ENCODE measurements at regions not wholly inside any gene's neighbourhood (a gene's known extent, or its start where the extent isn't known, plus 50 kb on each side); places are given as distances from the start of the nearest gene placed in this dataset.
"Not testable (repeated sequence)": the region's sequence is repeated elsewhere in the genome, so short reads cannot be mapped to it uniquely, and the experiment has no call there.

DNA sequence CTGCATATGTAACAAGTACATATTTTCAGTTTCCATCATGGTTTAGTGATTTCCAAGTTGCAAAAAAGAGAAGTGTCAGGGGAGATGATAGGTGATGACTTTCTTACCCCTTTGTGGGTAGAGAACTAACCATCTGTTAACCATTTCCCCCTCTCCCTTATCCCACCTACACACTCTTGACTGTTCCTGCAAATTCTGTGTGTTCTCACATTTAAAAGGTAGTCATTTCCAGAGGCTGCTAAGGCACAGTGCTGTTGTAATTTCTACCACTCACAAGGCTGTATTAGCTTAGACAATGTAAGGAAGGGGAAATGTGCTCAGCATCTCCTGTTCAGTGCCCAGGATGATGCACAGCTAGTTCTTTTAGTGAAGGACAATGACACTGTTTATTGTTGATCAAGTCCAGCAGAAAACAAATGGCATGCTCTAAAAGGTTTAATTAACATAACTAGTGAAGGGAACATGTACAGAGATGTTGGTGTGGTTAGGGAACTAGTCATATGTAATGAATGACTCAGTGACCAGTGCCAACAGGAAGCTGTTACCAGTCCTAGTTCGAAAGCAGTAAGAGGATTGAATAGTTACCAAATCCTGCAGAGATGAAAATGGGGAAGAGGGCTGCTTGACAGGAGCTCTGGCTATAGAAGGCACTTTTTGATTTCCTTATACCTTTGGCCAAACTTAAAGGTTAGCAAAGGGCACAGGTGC is 165.1 kb downstream of the PLK2 start:
- DNase-seq: no peak

DNA sequence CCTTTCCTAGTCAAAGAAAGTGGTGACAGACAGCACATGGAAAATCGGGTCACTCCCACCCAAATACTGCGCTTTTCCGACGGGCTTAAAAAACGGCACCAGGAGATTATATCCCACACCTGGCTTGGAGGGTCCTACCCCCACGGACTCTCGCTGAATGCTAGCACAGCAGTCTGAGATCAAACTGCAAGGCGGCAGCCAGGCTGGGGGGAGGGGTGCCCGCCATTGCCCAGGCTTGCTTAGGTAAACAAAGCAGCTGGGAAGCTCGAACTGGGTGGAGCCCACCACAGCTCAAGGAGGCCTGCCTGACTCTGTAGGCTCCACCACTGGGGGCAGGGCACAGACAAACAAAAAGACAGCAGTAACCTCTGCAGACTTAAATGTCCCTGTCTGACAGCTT is 171.6 kb downstream of the PLK2 start:
- not testable (repeated sequence) for DNase-seq

DNA sequence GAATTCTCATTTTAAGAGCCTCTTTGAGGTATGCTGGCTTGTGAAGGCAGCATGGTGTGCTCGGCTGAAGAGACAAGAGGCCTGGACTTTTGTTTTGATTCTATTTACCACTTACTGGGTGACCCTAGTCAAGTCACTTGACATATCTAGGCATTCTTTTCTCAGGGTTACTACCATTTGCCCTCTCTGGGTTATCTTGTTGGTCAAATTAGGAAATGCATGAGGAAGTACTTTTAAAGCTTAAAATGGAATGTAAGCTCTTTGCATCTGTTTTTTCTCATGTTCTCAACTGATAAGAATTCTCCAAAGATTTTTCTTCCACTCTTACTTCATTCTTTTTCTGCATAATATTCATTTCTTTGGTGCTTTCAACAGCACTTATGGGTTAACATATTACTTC is 173.1 kb downstream of the PLK2 start:
- no peak for DNase-seq

DNA sequence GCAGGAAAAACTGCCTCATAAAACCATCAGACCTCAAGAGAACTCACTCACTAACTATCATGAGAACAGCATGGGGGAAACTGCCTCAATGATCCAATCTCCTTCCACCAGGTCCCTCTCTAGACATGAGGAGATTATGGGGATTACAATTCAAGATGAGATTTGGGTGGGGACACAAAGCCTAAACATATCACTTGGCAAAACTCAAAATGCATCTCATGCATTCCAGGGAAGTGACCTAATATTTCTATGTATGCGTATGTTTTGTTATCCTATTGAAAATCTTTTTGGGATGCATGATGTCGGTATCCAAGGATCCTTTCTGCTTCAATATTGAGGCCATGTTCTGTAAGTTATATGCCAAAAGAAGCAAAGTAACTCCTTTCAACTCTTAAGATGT is 174.0 kb downstream of the PLK2 start:
- DNase-seq: no peak

DNA sequence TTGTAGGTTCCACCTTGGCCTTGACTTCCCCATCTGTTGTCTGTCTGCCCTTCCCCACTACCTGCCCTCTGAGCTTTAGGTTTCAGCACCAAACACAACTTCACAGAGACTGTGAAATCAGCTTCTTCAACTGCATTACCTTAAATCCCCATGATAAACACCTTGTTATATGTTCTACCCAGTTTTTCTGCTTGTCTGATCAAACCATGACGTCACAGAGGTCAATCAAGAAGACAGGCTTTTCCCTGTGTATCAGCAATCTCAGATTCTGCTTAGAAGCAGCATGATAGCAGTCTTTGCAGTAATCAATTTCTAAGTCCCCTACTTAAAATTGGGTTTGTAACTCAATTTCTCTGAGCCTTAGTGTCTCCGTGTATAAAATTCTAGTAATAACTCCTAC is 175.0 kb downstream of the PLK2 start:
- no peak for DNase-seq

DNA sequence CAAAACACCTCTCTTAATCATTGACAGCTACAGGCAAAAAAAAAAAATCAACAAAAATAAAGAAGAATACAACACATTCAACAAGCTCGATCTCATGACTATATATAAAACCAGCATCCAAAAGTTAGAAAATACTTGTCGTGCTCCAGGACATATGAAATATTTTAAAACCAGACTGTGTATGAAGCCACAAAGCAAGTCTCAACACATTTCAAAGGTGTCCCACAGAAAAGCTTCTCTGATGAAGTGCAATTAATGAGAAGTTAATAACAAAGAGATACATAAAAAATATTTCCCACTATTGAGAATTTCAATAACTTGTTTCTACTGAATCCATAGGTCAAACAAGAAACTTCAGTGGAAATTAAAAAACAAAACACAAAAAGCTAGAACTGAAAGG is 178.7 kb downstream of the PLK2 start:
- DNase-seq: no peak

DNA sequence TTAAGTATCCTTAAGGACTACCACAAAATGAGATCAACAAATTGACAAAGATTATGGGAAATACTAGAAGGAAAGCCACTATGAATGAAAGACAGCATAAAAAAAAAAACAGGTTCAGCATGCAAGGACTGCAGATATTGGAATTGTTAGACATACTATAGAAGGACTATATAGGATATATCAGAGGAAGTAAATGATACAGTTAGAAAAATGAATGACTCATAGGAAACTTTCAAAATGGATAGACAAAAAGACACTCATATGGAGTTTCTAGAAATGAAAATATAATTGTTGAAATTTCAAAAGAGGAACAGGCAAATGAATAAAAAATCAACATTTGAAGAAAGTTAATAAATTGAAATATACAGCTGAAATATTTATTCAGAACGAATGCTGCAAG is 180.6 kb downstream of the PLK2 start:
- DNase-seq: no peak

DNA sequence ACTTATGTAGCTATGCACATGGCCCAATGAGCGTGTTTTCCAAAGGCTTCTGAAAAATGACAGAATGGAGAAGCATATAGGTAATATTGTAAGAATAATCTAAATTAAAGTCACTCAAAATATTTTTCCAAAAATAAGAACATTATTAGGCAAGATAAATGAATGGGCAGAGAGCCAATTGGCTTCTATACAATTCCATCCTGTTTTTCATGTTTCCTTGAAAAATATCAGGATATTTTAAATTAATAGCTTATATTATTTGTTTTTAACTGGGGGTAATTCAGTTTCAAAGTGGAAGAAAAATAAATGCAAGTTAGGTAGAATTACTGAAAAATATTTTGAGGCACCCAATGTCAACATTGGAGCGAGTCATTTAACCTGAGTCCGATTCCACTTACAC is 183.5 kb downstream of the PLK2 start:
- no peak for DNase-seq

DNA sequence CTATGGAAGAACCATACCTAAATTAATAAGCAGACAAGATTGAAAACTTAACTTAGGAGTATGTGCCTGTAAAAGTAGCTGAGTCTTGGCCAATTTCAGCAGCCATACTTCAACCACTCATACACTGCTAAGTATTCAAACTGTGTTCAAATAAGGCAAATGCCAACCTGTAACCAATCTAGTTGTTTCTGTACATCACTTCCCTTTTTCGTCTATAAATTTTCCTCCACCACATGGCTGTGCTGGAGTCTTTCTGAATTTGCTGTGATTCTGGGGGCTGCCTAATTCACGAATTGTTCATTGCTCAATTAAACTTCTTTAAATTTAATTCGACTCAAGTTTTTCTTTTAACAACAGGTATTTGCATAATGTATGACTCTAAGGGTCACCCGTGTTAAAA is 184.4 kb downstream of the PLK2 start:
- DNase-seq: no peak

DNA sequence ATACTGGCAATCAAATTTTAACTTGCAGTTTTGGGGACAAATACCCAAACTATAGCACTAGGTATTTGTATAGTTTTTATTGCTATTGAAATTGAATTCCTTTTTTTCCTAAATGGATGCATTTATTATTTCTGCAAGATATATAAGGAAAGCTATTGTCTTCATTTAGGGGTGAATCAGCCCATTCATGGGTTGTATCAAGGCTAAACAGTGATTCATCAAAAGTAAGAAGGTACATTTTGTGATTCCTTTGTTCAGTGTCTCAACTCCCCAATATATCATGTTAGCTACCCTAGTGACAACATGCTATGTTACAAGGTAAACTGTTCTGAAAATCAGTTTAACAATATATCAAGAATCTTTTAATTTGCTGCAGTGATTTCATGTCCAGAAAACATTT is 185.7 kb downstream of the PLK2 start:
- no peak for DNase-seq

DNA sequence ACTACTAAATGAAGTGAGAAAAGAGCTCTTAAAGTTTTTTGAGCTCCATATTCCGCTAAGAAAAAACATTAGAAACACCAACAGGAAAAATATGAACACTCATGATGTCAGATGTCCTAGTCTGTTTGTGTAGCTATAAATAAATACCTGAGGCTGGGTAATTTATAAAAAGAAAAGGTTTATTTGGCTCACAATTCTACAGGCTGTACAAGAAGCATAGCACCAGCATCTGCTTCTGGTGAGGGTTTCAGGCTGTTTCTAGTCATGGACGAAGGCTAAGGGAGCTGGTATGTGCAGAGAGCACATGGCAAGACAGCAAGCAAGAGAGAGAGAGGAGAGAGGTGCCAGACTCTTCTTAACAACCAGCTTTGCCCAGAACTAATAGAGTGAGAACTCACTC is 186.2 kb downstream of the PLK2 start:
- DNase-seq: no peak

DNA sequence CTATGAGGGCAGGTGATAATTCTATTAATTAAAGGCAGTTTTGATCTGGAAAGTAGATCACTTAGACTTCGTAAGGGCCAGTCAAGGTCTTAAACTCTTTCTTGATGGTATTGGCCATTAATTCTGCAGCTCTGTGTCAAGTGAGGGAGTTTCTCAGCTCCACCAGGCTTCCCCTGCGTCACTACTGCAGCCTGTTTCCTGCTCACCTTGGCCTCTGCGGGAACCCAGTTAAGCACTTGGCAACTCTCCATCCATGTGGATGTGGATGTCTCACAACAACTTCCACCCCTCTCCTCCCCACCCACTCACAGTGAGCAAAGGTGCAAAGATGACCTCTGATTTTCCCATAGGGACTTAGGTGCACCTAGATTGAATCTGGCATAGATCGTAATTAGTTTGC is 191.6 kb downstream of the PLK2 start:
- no peak for DNase-seq

DNA sequence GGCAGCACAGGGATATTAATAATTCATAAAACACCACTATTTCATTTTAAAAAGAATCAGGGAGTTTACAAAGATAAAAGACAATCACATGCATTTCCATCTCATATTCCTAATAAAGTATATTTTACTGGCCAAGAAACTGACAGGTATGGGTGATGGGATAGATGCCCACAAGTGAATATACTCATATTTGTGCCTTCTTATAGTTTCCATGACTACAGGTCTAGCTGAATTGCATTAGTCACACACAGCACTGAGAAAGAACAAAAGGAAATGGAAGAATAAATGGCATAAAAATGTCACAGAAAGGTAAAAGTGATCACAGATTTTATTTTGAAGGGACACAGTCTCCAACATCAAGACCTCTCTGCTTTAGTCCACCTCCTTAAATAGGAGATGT is 193.5 kb downstream of the PLK2 start:
- DNase-seq: no peak

DNA sequence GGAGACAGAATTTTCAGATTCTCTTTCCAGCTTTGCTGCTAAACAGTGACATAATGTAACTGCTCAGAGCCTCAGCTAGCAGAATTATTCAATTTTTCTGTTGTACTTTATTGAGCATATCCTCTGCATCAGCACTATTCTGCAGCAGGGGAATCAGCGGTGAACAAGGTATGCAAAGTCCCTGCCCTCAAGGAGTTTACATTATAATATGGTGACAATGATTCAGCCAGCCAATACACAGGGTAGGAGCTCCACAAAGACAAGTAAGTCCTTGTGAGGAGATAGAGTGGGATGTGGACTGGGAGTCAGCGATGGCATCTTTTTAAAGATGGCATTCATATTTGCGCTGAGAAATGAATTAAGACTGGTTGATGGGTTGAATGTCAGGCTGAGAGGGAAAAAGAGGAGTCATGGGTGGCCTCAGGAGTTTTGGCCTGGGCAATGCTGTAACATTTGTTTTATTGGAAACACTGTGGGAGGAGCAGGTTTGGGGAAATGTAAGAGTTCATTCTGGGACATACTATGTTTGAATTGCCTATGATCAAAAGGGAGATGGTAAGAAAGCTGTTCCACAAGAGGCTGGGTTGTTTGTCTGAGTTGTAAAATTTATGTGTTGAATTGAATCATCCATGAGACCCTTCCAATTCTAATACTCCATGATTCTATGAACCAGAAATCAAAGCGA is 194.5 kb downstream of the PLK2 start:
- DNase-seq: no peak

DNA sequence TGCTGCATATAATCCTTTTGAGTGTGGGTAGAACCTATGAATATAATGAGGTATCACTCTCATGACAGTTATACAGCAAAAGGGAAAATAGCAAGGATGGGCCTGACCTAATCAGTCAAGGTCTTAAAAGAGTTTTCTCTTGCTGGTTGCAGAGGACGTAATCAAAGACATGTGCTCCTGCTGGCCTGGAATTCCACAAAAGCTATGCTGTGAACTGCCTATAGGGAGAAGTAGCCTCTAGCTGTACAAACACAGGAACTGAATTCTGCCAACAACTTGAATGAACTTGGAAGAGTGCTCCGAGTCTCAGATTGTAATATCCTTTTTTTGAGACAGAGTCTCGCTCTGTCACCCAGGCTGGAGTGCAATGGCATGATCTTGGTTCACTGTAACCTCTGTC is 195.6 kb downstream of the PLK2 start:
- DNase-seq: no peak

DNA sequence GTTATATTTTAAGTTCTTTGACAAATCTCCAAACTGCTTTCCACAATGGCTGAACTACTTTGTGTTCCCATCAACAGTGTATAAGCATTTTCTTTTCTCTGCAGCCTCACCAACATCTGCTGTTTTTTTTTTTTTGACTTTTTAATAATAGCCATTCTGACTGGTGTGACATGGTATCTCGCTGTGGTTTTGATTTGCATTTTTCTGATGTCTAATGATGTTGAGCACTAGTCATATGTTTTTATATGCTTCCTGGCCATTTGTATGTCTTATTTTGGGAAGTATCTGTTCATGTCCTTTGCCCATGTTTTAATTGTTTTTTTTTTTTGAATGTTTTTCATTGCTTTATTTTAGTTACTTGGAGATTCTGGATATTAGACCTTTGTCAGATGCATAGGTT is 196.6 kb downstream of the PLK2 start:
- no peak for DNase-seq

DNA sequence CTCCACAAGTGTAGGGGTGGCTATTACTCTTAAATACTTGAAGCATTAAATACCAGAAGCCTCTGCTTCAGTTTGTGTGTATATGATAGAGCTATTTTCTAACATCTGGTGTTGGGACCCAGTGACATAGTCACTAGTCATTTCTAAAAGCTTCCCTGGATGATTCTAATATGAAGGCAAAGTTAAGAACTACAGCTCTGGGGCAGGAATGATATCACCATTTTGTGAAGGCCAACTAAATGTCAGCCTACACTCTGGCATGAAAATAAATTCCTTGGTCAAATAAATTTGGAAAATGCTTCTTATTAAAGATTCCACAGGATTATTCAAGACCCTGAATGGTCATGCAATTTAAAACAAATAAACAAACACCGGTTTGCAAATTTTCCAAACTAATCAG is 197.7 kb downstream of the PLK2 start:
- DNase-seq: no peak

DNA sequence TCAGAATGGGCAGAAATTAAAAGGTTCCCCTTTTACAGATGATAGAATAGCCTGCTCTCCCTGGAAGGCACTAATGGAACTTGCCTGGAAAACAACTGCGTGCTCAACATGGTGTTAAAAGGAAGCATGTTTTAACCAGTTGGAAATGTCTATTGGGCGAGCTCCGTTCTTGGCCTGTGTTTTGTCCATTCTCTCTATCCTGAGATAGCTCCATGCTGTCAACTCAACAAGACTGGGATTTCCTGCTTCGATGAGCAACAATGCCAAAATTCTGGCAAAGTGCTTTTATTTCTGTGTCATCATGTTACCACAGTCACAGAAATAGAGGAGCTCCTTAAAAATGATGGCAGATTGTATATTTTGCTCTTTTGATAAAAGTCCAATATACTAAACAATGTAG is 198.3 kb downstream of the PLK2 start:
- no peak for DNase-seq

DNA sequence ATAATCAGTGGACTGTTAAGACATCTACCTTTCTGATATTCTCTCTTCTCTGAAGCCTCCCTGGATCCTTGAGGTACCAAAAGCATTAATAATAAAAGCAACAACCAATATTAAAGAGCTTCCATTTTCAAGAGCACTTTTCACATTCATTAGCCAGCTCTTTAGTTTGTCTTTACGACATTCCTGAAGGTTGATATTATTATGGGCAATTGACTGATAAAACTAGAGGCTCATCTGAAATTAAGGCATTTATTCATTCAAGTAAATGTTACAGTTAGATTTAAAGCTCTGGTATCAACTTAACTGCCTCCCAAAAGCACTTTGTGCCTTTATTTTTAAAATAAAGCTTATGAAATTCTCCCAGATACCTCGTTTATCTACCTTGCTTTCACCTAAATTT is 199.6 kb downstream of the PLK2 start:
- DNase-seq: no peak

DNA sequence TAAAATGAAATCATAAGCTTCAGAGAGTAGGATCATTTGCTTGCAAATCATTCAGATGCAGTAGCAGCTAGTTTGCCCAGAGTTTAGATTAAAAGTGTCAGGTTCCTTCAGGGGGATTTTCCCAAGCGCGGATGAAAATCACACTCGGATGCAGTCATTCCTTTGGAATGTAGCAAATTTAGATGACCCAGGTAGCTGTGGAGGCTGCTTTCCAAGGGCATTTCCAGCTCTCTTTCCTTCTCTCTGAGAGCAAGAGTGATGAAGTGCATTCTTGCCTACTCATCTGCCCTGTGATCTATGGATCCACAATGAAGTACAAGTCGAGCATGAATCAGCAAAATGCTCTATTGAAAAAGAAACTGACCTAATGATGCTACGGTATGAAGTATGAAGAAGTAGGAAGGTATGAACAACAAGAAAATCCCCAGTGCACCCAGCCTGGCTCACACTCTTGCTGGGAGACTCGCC is 200.2 kb downstream of the PLK2 start:
- no peak for DNase-seq

DNA sequence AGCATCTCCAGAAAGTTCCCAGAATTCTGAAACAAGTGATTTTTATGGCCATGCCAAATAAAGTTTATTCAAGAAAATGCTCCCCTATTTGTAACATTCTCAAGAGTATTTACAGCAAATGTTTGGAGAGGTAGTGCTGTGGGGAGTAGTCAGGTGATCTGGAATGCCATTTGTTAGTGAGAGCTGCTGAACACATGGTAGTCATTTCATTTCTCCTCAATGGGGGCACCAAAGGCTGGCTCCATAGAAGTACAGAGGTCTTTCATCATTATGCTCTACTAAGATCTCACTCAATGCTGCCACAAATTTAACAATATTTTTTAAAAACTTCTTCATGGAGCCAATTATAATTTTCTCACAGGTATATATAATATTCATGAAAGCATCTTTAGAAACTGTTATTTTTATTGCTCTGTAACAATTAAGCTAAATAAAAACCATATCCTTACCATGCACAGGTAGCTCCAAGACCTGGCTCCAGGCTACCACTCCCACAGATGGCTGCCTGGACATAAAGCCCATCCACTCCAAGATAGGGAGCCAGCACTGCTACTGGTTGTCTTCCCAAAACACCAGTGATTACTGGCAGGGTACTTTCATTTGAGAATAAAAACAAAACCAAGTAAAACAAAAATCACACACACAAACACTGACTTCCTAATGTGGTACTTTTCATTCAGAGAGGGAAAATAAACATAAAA is 200.8 kb downstream of the PLK2 start:
- no peak for DNase-seq

DNA sequence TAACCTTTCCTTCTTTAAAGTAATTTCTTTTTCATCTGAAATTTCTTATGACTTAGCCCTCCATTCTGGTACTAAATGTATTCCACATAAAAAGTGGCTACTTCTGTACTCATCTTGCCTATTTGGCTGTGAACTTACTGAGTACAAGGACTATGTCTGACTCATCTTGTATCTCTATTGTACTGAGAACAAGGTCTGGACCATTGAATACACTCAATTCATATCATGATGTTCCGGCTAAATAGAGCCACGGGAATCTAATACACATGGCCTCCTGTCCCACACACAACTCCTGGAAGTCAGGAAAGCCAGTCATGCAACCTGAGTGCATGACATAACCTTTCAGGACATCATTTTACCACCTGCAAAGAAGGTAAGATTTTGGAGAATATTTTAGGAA is 203.9 kb downstream of the PLK2 start:
- DNase-seq: no peak

DNA sequence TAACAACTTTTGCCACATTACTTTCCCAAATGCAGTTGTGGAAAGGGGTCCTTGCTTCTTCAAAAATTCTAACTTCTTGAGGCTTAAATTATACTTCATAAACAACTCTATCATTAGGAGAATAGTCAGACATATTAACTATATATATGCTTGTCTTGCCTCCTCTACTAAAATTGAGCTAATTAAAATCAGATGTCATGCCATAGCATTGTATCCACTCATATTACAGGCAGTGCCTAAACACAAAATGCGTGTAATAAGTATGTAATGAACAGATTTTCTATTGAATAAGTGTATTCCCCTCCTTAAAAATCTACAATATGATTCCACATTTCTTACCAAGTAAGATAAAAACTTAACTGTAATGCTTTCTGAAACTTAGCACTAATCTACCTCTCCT is 204.5 kb downstream of the PLK2 start:
- no peak for DNase-seq

DNA sequence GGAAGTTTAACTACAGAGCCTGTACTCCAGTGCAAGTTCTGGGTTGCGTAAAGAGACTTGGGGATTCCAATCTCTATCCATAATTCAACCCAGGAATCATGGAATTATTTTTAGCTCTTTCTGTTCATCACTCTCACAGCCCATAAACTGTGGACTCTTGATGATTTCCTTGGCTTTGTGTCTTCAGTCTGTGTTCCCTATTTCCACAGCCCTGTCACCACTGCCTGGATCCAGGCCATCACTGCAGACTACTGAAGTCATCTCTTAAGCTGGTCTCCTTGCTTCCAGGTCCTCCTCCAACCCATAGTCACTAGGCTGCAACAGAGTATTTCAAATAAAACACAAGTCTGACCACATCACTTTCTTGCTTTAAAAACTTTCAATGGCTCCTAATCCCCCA is 211.7 kb downstream of the PLK2 start:
- DNase-seq: no peak
